Activated naive CD4-positive, alpha-beta T cell treated with anti-CD3 and anti-CD28 coated beads, Interleukin-2, amount 50 U/mL, for 72 hours (primary cell): ENCODE measurements at regions not wholly inside any gene's neighbourhood (a gene's known extent, or its start where the extent isn't known, plus 50 kb on each side); places are given as distances from the start of the nearest gene placed in this dataset.

Experiments
- ATAC-seq, 2 donors: fragments of 150-1000 bp; cut with Tn5 transposase; 2 replicates each; pipeline ENCODE4 v1.10.0; 2021; ENCODE audit warnings: mild to moderate bottlenecking in 2 of 2, moderate library complexity in 2 of 2
- DNase-seq, 2 donors: peaks; one replicate each; pipeline ENCODE4 v3.0.0; 2021 to 2022; ENCODE audit warnings: low spot score in 2 of 2
- H3K27ac Mint-ChIP-seq, 2 donors: one replicate each; pipeline ENCODE4 v1.8.0; 2022; ENCODE audit warnings: mild to moderate bottlenecking in 2 of 2, mixed read lengths in 2 of 2
- H3K36me3 Mint-ChIP-seq, 2 donors: one replicate each; pipeline ENCODE4 v1.8.0; 2022; ENCODE audit warnings: mixed read lengths in 2 of 2
- H3K9me3 Mint-ChIP-seq, 2 donors: one replicate each; pipeline ENCODE4 v1.8.0; 2022; ENCODE audit warnings: mixed read lengths in 2 of 2

- ATAC-seq (no peak), DNase-seq (no peak)
- H3K36me3 Mint-ChIP-seq: no peaks in the 10 kb centered on the region
- no peak overlapping the region for H3K27ac Mint-ChIP-seq
- peaks cover 0 to 9% of the 10 kb centered on the region in 2 donors for H3K9me3 Mint-ChIP-seq
Observed at GRCh38 chr1:103220631-103221041, 112.3 kb upstream of the COL11A1 start.

GRCh38 chr1:103218821-103219220 is 110.5 kb upstream of the COL11A1 start:
- Mint-ChIP-seq H3K9me3 (peaks cover 2 to 11% of the 10 kb centered on the region in 2 donors), H3K27ac (no peak overlapping the region), H3K36me3 (no peaks in the 10 kb centered on the region)
- no peak for ATAC-seq
- DNase-seq: no peak

GRCh38 chr1:103218369-103218768 is 110.0 kb upstream of the COL11A1 start:
- no peak overlapping the region for H3K27ac Mint-ChIP-seq
- no peaks in the 10 kb centered on the region for H3K36me3 Mint-ChIP-seq
- ATAC-seq (no peak), DNase-seq (no peak)
- peaks cover 2 to 9% of the 10 kb centered on the region in 2 donors for H3K9me3 Mint-ChIP-seq

GRCh38 chr1:103211073-103211472 is 102.8 kb upstream of the COL11A1 start:
- ATAC-seq (no peak), DNase-seq (no peak)
- no peak overlapping the region for H3K27ac Mint-ChIP-seq
- H3K9me3 Mint-ChIP-seq: peaks cover 2 to 5% of the 10 kb centered on the region in 2 donors
- H3K36me3 Mint-ChIP-seq: no peaks in the 10 kb centered on the region

GRCh38 chr1:103208844-103209243 is 100.5 kb upstream of the COL11A1 start:
- Mint-ChIP-seq H3K27ac (no peak overlapping the region), H3K9me3 (peaks cover 0 to under 1% of the 10 kb centered on the region in 2 donors)

GRCh38 chr1:103199001-103199400 is 90.7 kb upstream of the COL11A1 start:
- no peaks in the 10 kb centered on the region for H3K36me3 Mint-ChIP-seq
- no peak for DNase-seq
- H3K27ac Mint-ChIP-seq: no peak overlapping the region
- peaks cover 4% of the 10 kb centered on the region in 2 donors for H3K9me3 Mint-ChIP-seq
- no peak for ATAC-seq

More at GRCh38 chr1:103208844-103209243, 100.5 kb upstream of the COL11A1 start:
- no peak for ATAC-seq
- DNase-seq: no peak
- no peaks in the 10 kb centered on the region for H3K36me3 Mint-ChIP-seq

GRCh38 chr1:103198076-103198475 is 89.8 kb upstream of the COL11A1 start:
- ATAC-seq: no peak
- H3K9me3 Mint-ChIP-seq: peaks cover 4% of the 10 kb centered on the region in 2 donors

GRCh38 chr1:103197216-103197615 is 88.9 kb upstream of the COL11A1 start:
- DNase-seq: no peak
- Mint-ChIP-seq H3K27ac (no peak overlapping the region), H3K36me3 (no peaks in the 10 kb centered on the region), H3K9me3 (peaks cover 4% of the 10 kb centered on the region in 2 donors)
- ATAC-seq: no peak

More at GRCh38 chr1:103198076-103198475, 89.8 kb upstream of the COL11A1 start:
- H3K36me3 Mint-ChIP-seq: no peaks in the 10 kb centered on the region
- DNase-seq: no peak
- no peak overlapping the region for H3K27ac Mint-ChIP-seq

- Mint-ChIP-seq H3K36me3 (no peaks in the 10 kb centered on the region), H3K27ac (no peak overlapping the region), H3K9me3 (peaks cover 4% of the 10 kb centered on the region in 2 donors)
- DNase-seq (no peak), ATAC-seq (no peak)
Observed at GRCh38 chr1:103194984-103195383, 86.7 kb upstream of the COL11A1 start.

- DNase-seq (no peak), ATAC-seq (no peak)
- H3K27ac Mint-ChIP-seq: no peak overlapping the region
- peaks cover 4% of the 10 kb centered on the region in 2 donors for H3K9me3 Mint-ChIP-seq
- H3K36me3 Mint-ChIP-seq: no peaks in the 10 kb centered on the region
Observed at GRCh38 chr1:103194060-103194459, 85.7 kb upstream of the COL11A1 start.

- no peak overlapping the region for H3K27ac Mint-ChIP-seq
- no peaks in the 10 kb centered on the region for H3K36me3 Mint-ChIP-seq
- no peak for ATAC-seq
- peaks cover 4 to 5% of the 10 kb centered on the region in 2 donors for H3K9me3 Mint-ChIP-seq
- no peak for DNase-seq
Observed at GRCh38 chr1:103191327-103191726, 83.0 kb upstream of the COL11A1 start.

- Mint-ChIP-seq H3K27ac (no peak overlapping the region), H3K36me3 (no peaks in the 10 kb centered on the region), H3K9me3 (peaks cover 4 to 9% of the 10 kb centered on the region in 2 donors)
- DNase-seq (no peak), ATAC-seq (no peak)
Observed at GRCh38 chr1:103190766-103191165, 82.4 kb upstream of the COL11A1 start.

- H3K36me3 Mint-ChIP-seq: no peaks in the 10 kb centered on the region
- DNase-seq (no peak), ATAC-seq (no peak)
- H3K27ac Mint-ChIP-seq: no peak overlapping the region
- peaks cover 0 to 14% of the 10 kb centered on the region in 2 donors for H3K9me3 Mint-ChIP-seq
Observed at GRCh38 chr1:103187673-103188072, 79.4 kb upstream of the COL11A1 start.

GRCh38 chr1:103180660-103181059 is 72.3 kb upstream of the COL11A1 start:
- no peak for ATAC-seq
- no peak for DNase-seq
- Mint-ChIP-seq H3K27ac (no peak overlapping the region), H3K9me3 (peaks cover 5 to 8% of the 10 kb centered on the region in 2 donors), H3K36me3 (no peaks in the 10 kb centered on the region)

- ATAC-seq: no peak
- no peak for DNase-seq
- peaks cover 0 to 5% of the 10 kb centered on the region in 2 donors for H3K9me3 Mint-ChIP-seq
- H3K27ac Mint-ChIP-seq: no peak overlapping the region
- no peaks in the 10 kb centered on the region for H3K36me3 Mint-ChIP-seq
Observed at GRCh38 chr1:103177108-103177775, 68.9 kb upstream of the COL11A1 start.

GRCh38 chr1:103171041-103171590 is 62.8 kb upstream of the COL11A1 start:
- Mint-ChIP-seq H3K27ac (no peak overlapping the region), H3K36me3 (peaks cover 0 to 5% of the 10 kb centered on the region in 2 donors), H3K9me3 (peaks cover 5 to 9% of the 10 kb centered on the region in 2 donors)
- ATAC-seq (no peak), DNase-seq (no peak)

GRCh38 chr1:103170609-103171008 is 62.3 kb upstream of the COL11A1 start:
- ATAC-seq (no peak), DNase-seq (no peak)
- Mint-ChIP-seq H3K36me3 (peaks cover 0 to 7% of the 10 kb centered on the region in 2 donors), H3K27ac (no peak overlapping the region), H3K9me3 (peaks cover 9 to 12% of the 10 kb centered on the region in 2 donors)

GRCh38 chr1:103162360-103162759 is 54.0 kb upstream of the COL11A1 start:
- DNase-seq (no peak), ATAC-seq (peak in 1 of 2 donors; percentile 81)
- peaks cover 0 to 7% of the 10 kb centered on the region in 2 donors for H3K36me3 Mint-ChIP-seq
- no peak overlapping the region for H3K27ac Mint-ChIP-seq
- H3K9me3 Mint-ChIP-seq: peaks cover 9 to 18% of the 10 kb centered on the region in 2 donors
